OCI-LY1 (cell line): ENCODE measurements at regions not wholly inside any gene's neighbourhood (a gene's known extent, or its start where the extent isn't known, plus 50 kb on each side); places are given as distances from the start of the nearest gene placed in this dataset.

Experiments
- H2AFZ ChIP-seq: fragments of 200-600 bp; sonication (generic), shearing (Covaris generic); 2 replicates; pipeline ENCODE4 v1.6.0; 2014; ENCODE audit warnings: antibody characterized with exemption, mild to moderate bottlenecking, low read length
- H3F3A ChIP-seq: fragments of 200-600 bp; sonication (generic), shearing (Covaris generic); 2 replicates; pipeline ENCODE4 v1.6.0; 2014; ENCODE audit warnings: mild to moderate bottlenecking, antibody characterized with exemption, low read length, moderate library complexity; ENCODE audit not compliant: insufficient read depth
- H3K27ac ChIP-seq: fragments of 200-600 bp; sonication (generic); 2 replicates; pipeline ENCODE4 v1.5.1; 2014; ENCODE audit warnings: low read length, mixed run types, mild to moderate bottlenecking, low read depth; ENCODE audit not compliant: poor library complexity, severe bottlenecking
- H3K27me3 ChIP-seq: fragments of 200-600 bp; sonication (generic); 2 replicates; pipeline ENCODE4 v1.6.0; 2014; ENCODE audit warnings: antibody characterized with exemption, mild to moderate bottlenecking, low read length, moderate library complexity; ENCODE audit not compliant: insufficient read depth
- H3K36me3 ChIP-seq: fragments of 200-600 bp; sonication (generic); 2 replicates; pipeline ENCODE4 v1.6.1; 2014; ENCODE audit warnings: mild to moderate bottlenecking, antibody characterized with exemption, low read length, moderate library complexity, mixed read lengths; ENCODE audit not compliant: insufficient read depth
- H3K4me1 ChIP-seq: fragments of 200-600 bp; sonication (generic); 2 replicates; pipeline ENCODE4 v1.5.1; 2014; ENCODE audit warnings: mild to moderate bottlenecking, low read length, moderate library complexity; ENCODE audit not compliant: insufficient read depth, severe bottlenecking
- H3K4me2 ChIP-seq: fragments of 200-600 bp; sonication (generic), shearing (Covaris generic); 2 replicates; pipeline ENCODE4 v1.6.1; 2014; ENCODE audit warnings: low read length
- H3K4me3 ChIP-seq: fragments of 200-600 bp; sonication (generic); 2 replicates; pipeline ENCODE4 v1.5.1; 2014; ENCODE audit warnings: low read length, low read depth, mild to moderate bottlenecking, mixed read lengths; ENCODE audit not compliant: poor library complexity, severe bottlenecking
- H3K79me2 ChIP-seq: fragments of 200-600 bp; shearing (Covaris generic); 2 replicates; pipeline ENCODE4 v1.6.1; 2016; ENCODE audit warnings: mixed run types, low read length, mixed read lengths; ENCODE audit not compliant: insufficient read depth
- H3K9ac ChIP-seq: fragments of 200-600 bp; sonication (generic), shearing (Covaris generic); 2 replicates; pipeline ENCODE4 v1.6.1; 2014; ENCODE audit warnings: mild to moderate bottlenecking, low read length, mixed read lengths
- H3K9me2 ChIP-seq: fragments of 200-600 bp; sonication (generic), shearing (Covaris generic); 2 replicates; pipeline ENCODE4 v1.6.1; 2014; ENCODE audit warnings: low read depth, mild to moderate bottlenecking, low read length, mixed read lengths
- H3K9me3 ChIP-seq: fragments of 200-600 bp; shearing (Covaris generic); 2 replicates; pipeline ENCODE4 v1.6.1; 2014; ENCODE audit warnings: low read length, mixed read lengths
- H4K20me1 ChIP-seq: fragments of 200-600 bp; sonication (generic), shearing (Covaris generic); 2 replicates; pipeline ENCODE4 v1.6.0; 2016; ENCODE audit warnings: mild to moderate bottlenecking, low read length; ENCODE audit not compliant: insufficient read depth
- CTCF ChIP-seq: fragments of 200-600 bp; sonication (generic), shearing (Covaris generic); IDR thresholded peaks from 2 replicates; pipeline ENCODE4 v1.5.1; 2017; ENCODE audit warnings: mild to moderate bottlenecking, antibody characterized with exemption, low read length, moderate library complexity, mixed read lengths
- EZH2 ChIP-seq: fragments of 200-600 bp; sonication (generic), shearing (Covaris generic); IDR thresholded peaks from 2 replicates; pipeline ENCODE4 v1.8.0; 2017; ENCODE audit warnings: borderline replicate concordance, mixed run types, mild to moderate bottlenecking, antibody characterized with exemption, low read length, moderate library complexity, mixed read lengths

GRCh38 chr10:43869669-43870322, 221.1 kb upstream of the ZNF32 start:
- no peak for TF ChIP-seq CTCF
- no peak for TF ChIP-seq EZH2

GRCh38 chr10:43868952-43869351, 220.3 kb upstream of the ZNF32 start:
- H3K36me3 ChIP-seq: no peaks in the 10 kb centered on the region
- no peak overlapping the region for H3K9ac ChIP-seq
- no peaks in the 10 kb centered on the region for H3K27me3 ChIP-seq
- no peaks in the 10 kb centered on the region for H3F3A ChIP-seq
- H2AFZ ChIP-seq: no peak overlapping the region
- TF ChIP-seq EZH2 (no peak), CTCF (no peak)
- H3K4me1 ChIP-seq: no peaks in the 10 kb centered on the region
- H3K27ac ChIP-seq: no peak overlapping the region
- no peaks in the 10 kb centered on the region for H3K9me3 ChIP-seq
- H3K4me3 ChIP-seq: no peak overlapping the region
- no peak overlapping the region for H3K4me2 ChIP-seq
- H3K9me2 ChIP-seq: no peaks in the 10 kb centered on the region
- H3K79me2 ChIP-seq: no peaks in the 10 kb centered on the region
- no peaks in the 10 kb centered on the region for H4K20me1 ChIP-seq

More at GRCh38 chr10:43869669-43870322, 221.1 kb upstream of the ZNF32 start:
- H3K9ac ChIP-seq: no peak overlapping the region
- H3K9me2 ChIP-seq: no peaks in the 10 kb centered on the region
- H3K27ac ChIP-seq: no peak overlapping the region
- no peaks in the 10 kb centered on the region for H3K4me1 ChIP-seq
- H3K79me2 ChIP-seq: no peaks in the 10 kb centered on the region
- no peaks in the 10 kb centered on the region for H3F3A ChIP-seq
- no peaks in the 10 kb centered on the region for H3K27me3 ChIP-seq
- H2AFZ ChIP-seq: no peak overlapping the region
- H3K4me2 ChIP-seq: no peak overlapping the region
- H3K36me3 ChIP-seq: no peaks in the 10 kb centered on the region
- no peaks in the 10 kb centered on the region for H4K20me1 ChIP-seq
- no peak overlapping the region for H3K4me3 ChIP-seq
- no peaks in the 10 kb centered on the region for H3K9me3 ChIP-seq

GRCh38 chr10:43867667-43868565, 219.2 kb upstream of the ZNF32 start:
- no peaks in the 10 kb centered on the region for H4K20me1 ChIP-seq
- TF ChIP-seq CTCF: no peak
- no peak for TF ChIP-seq EZH2

More at GRCh38 chr10:43867667-43868565, 219.2 kb upstream of the ZNF32 start:
- no peaks in the 10 kb centered on the region for H3K36me3 ChIP-seq
- H3K9ac ChIP-seq: no peak overlapping the region
- no peaks in the 10 kb centered on the region for H3K9me2 ChIP-seq
- no peaks in the 10 kb centered on the region for H3F3A ChIP-seq
- no peak overlapping the region for H3K27ac ChIP-seq
- H3K79me2 ChIP-seq: no peaks in the 10 kb centered on the region
- no peaks in the 10 kb centered on the region for H3K27me3 ChIP-seq
- no peak overlapping the region for H2AFZ ChIP-seq
- no peak overlapping the region for H3K4me2 ChIP-seq
- H3K4me1 ChIP-seq: no peaks in the 10 kb centered on the region
- no peaks in the 10 kb centered on the region for H3K9me3 ChIP-seq
- no peak overlapping the region for H3K4me3 ChIP-seq
